PC-9 (cell line): ENCODE measurements at regions not wholly inside any gene's neighbourhood (a gene's known extent, or its start where the extent isn't known, plus 50 kb on each side); places are given as distances from the start of the nearest gene placed in this dataset.

ENCODE experiments used
- BruUV-seq: library from RNA; stranded (reverse); fragments of 400-500 nt; replicated peaks from 2 replicates; lab custom pipeline; 2021; lab: Mats Ljungman, UMichigan
- CTCF ChIA-PET: fragments of 300-600 bp; sonication (Branson Sonifier 250); formaldehyde crosslinking; loops from one replicate; lab custom pipeline; 2022; ENCODE audit warnings: antibody characterized with exemption; lab: Charles Lee
- POLR2A ChIA-PET: fragments of 300-600 bp; sonication (Branson Sonifier 250); formaldehyde crosslinking; loops from one replicate; lab custom pipeline; 2022; ENCODE audit warnings: antibody characterized with exemption; ENCODE audit not compliant: unreplicated experiment; lab: Charles Lee
- DNase-seq, 2 experiments: peaks; one replicate each; pipeline versions ENCODE4 v3.0.0 to v3.0.0-alpha.2; 2015 to 2022; ENCODE audit warnings: mixed read lengths in 1 of 2
- H2AFZ ChIP-seq: fragments of 200-600 bp; sonication (generic); 2 replicates; pipeline ENCODE4 v1.8.1; 2017; ENCODE audit warnings: antibody characterized with exemption
- H3F3A ChIP-seq: fragments of 200-600 bp; sonication (generic); 2 replicates; pipeline ENCODE4 v1.8.1; 2017; ENCODE audit warnings: antibody characterized with exemption, mild to moderate bottlenecking, low read depth; ENCODE audit not compliant: insufficient read depth
- H3K27ac ChIP-seq: fragments of 200-600 bp; sonication (generic); 2 replicates; pipeline ENCODE4 v1.6.1; 2016; ENCODE audit warnings: mixed run types
- H3K27me3 ChIP-seq: fragments of 200-600 bp; sonication (generic); 2 replicates; pipeline ENCODE4 v1.6.1; 2016; ENCODE audit warnings: low read depth, mixed run types; ENCODE audit not compliant: insufficient read depth
- H3K36me3 ChIP-seq: fragments of 200-600 bp; sonication (generic); 2 replicates; pipeline ENCODE4 v1.6.1; 2016; ENCODE audit warnings: low read depth, mixed run types
- H3K4me1 ChIP-seq: fragments of 200-600 bp; sonication (generic); replicated peaks from 2 replicates; pipeline ENCODE4 v1.6.1; 2016; ENCODE audit warnings: mixed run types; ENCODE audit not compliant: insufficient read depth
- H3K4me2 ChIP-seq: fragments of 200-600 bp; sonication (generic); 2 replicates; pipeline ENCODE4 v1.6.1; 2017; ENCODE audit warnings: mixed run types
- H3K4me3 ChIP-seq: fragments of 200-600 bp; sonication (generic); 2 replicates; pipeline ENCODE4 v1.6.1; 2016; ENCODE audit warnings: mixed run types
- H3K79me2 ChIP-seq: fragments of 200-600 bp; sonication (generic); 2 replicates; pipeline ENCODE4 v1.6.1; 2017; ENCODE audit warnings: low read depth, mixed run types
- H3K9me2 ChIP-seq: fragments of 200-600 bp; sonication (generic); 2 replicates; pipeline ENCODE4 v1.8.1; 2017; ENCODE audit warnings: mild to moderate bottlenecking; ENCODE audit not compliant: insufficient read depth
- H3K9me3 ChIP-seq: fragments of 200-600 bp; sonication (generic); 2 replicates; pipeline ENCODE4 v1.8.1; 2016; ENCODE audit warnings: low read depth; ENCODE audit not compliant: insufficient read depth
- H4K20me1 ChIP-seq: fragments of 200-600 bp; sonication (generic); 2 replicates; pipeline ENCODE4 v1.8.1; 2017; ENCODE audit not compliant: insufficient read depth
- EZH2 ChIP-seq: fragments of 200-600 bp; sonication (generic); IDR thresholded peaks from 2 replicates; pipeline ENCODE4 v1.8.0; 2017; ENCODE audit warnings: antibody characterized with exemption, low read depth
- intact Hi-C: fragments of 100-400 bp; cut with micrococcal nuclease; formaldehyde crosslinking; loops from one replicate; pipeline ENCODE4 v1.10.0; 2022; ENCODE audit not compliant: unreplicated experiment
- TF ChIP-seq, protein P1 (sequence below): fragments of 200-600 bp; sonication (generic); conservative IDR thresholded peaks from 2 replicates; pipeline ENCODE4 v1.6.1; 2017; ENCODE audit warnings: mixed run types, antibody characterized with exemption, mild to moderate bottlenecking, moderate library complexity

- Histone ChIP-seq H3K27ac (no peak overlapping the region), H3K4me3 (no peak overlapping the region), H3K4me1 (no peaks in the 10 kb centered on the region), H4K20me1 (no peaks in the 10 kb centered on the region), H3K36me3 (no peaks in the 10 kb centered on the region), H3K9me3 (no peaks in the 10 kb centered on the region), H3K27me3 (no peaks in the 10 kb centered on the region), H3K9me2 (no peaks in the 10 kb centered on the region), H3K4me2 (no peak overlapping the region), H3K79me2 (no peaks in the 10 kb centered on the region), H3F3A (no peaks in the 10 kb centered on the region; the same call in 1 of the 2 replicates), H2AFZ (no peak overlapping the region)
- no peak for DNase-seq
- TF ChIP-seq EZH2 = no peak
- TF ChIP-seq, protein P1, sequence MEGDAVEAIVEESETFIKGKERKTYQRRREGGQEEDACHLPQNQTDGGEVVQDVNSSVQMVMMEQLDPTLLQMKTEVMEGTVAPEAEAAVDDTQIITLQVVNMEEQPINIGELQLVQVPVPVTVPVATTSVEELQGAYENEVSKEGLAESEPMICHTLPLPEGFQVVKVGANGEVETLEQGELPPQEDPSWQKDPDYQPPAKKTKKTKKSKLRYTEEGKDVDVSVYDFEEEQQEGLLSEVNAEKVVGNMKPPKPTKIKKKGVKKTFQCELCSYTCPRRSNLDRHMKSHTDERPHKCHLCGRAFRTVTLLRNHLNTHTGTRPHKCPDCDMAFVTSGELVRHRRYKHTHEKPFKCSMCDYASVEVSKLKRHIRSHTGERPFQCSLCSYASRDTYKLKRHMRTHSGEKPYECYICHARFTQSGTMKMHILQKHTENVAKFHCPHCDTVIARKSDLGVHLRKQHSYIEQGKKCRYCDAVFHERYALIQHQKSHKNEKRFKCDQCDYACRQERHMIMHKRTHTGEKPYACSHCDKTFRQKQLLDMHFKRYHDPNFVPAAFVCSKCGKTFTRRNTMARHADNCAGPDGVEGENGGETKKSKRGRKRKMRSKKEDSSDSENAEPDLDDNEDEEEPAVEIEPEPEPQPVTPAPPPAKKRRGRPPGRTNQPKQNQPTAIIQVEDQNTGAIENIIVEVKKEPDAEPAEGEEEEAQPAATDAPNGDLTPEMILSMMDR = no peak
- no TSS peak for BruUV-seq
- intact Hi-C loops = no loop called here
- POLR2A ChIA-PET = no interaction called here
- CTCF ChIA-PET = no interaction called here
Observed at GRCh38 chr16:63311313-63311712, 1275.1 kb upstream of the CDH8 start.

- Histone ChIP-seq H3K36me3 (no peaks in the 10 kb centered on the region), H3K9me2 (no peaks in the 10 kb centered on the region), H4K20me1 (no peaks in the 10 kb centered on the region), H3K79me2 (no peaks in the 10 kb centered on the region), H2AFZ (no peak overlapping the region), H3K27ac (no peak overlapping the region), H3F3A (no peaks in the 10 kb centered on the region), H3K27me3 (peaks cover 5% of the 10 kb centered on the region; the same call in 1 of the 2 replicates), H3K9me3 (no peaks in the 10 kb centered on the region), H3K4me2 (no peak overlapping the region), H3K4me3 (no peak overlapping the region), H3K4me1 (no peaks in the 10 kb centered on the region)
- CTCF ChIA-PET = no interaction called here
- BruUV-seq = no TSS peak
- DNase-seq = no peak
- POLR2A ChIA-PET = no interaction called here
- intact Hi-C loops = no loop called here
- TF ChIP-seq EZH2 = no peak
- TF ChIP-seq, protein P1 = no peak
Observed at GRCh38 chr16:63302811-63303210, 1266.6 kb upstream of the CDH8 start.

DNA sequence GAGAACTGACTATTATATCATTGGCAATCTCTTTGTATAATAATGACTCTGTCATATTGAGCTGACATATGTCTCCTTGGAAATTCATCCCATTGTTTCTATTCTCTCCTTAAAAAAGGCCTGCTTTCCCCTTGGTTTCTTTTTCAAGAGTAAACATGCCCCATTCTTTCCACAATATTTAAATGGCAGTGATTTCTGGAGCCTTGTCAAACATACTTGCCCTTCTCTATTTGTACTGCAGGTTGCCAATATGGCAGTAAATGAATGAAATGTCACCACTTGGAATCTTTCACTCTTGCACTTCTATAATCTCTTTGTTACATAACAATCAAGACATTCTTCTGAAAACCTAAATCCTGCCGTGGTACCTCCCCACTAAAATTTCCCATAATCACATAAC is 1265.1 kb upstream of the CDH8 start:
- no TSS peak for BruUV-seq

More for the DNA sequence above, 1265.1 kb upstream of the CDH8 start:
- H3K27ac ChIP-seq = no peak overlapping the region
- no peak overlapping the region for H3K4me3 ChIP-seq
- H2AFZ ChIP-seq = no peak overlapping the region
- no peaks in the 10 kb centered on the region for H3K4me1 ChIP-seq
- intact Hi-C loops = no loop called here
- no peaks in the 10 kb centered on the region for H3F3A ChIP-seq
- TF ChIP-seq, protein P1 = no peak
- no peak for TF ChIP-seq EZH2
- no peaks in the 10 kb centered on the region for H3K36me3 ChIP-seq
- no peak for DNase-seq
- ChIA-PET POLR2A (no interaction called here), CTCF (no interaction called here)
- peaks cover 5% of the 10 kb centered on the region; the same call in 1 of the 2 replicates for H3K27me3 ChIP-seq
- no peaks in the 10 kb centered on the region for H4K20me1 ChIP-seq
- H3K4me2 ChIP-seq = no peak overlapping the region
- H3K9me3 ChIP-seq = no peaks in the 10 kb centered on the region
- H3K79me2 ChIP-seq = no peaks in the 10 kb centered on the region
- H3K9me2 ChIP-seq = no peaks in the 10 kb centered on the region
